Activated B cell treated with CpG ODN at 0.5 μM for 24 hours (primary cell): ENCODE measurements at regions not wholly inside any gene's neighbourhood (a gene's known extent, or its start where the extent isn't known, plus 50 kb on each side); places are given as distances from the start of the nearest gene placed in this dataset.

Experiments
- ATAC-seq: fragments of 200-7000 bp; cut with Tn5 transposase; one replicate; pipeline ENCODE4 v1.10.0; 2021; ENCODE audit warnings: low read depth, mild to moderate bottlenecking, moderate library complexity
- CTCF ChIA-PET: fragments of 350-600 bp; sonication (Branson Sonifier 250); formaldehyde crosslinking; loops from one replicate; lab custom pipeline; 2021; ENCODE audit warnings: antibody characterized with exemption; lab: Charles Lee
- POLR2A ChIA-PET: fragments of 350-600 bp; sonication (Branson Sonifier 250); formaldehyde crosslinking; loops from one replicate; lab custom pipeline; 2021; ENCODE audit warnings: antibody characterized with exemption; lab: Charles Lee
- DNase-seq: peaks from one replicate; pipeline ENCODE4 v3.0.0; 2022
- H3K27ac Mint-ChIP-seq: one replicate; pipeline ENCODE4 v1.8.0; 2020; ENCODE audit warnings: mixed read lengths
- H3K27me3 Mint-ChIP-seq: one replicate; pipeline ENCODE4 v1.8.0; 2021; ENCODE audit warnings: mixed read lengths
- H3K36me3 Mint-ChIP-seq: one replicate; pipeline ENCODE4 v1.8.0; 2021; ENCODE audit warnings: low read depth, mixed read lengths
- H3K4me1 Mint-ChIP-seq: one replicate; pipeline ENCODE4 v1.8.0; 2021; ENCODE audit warnings: mixed read lengths
- H3K4me3 Mint-ChIP-seq: one replicate; pipeline ENCODE4 v1.8.0; 2020; ENCODE audit warnings: mild to moderate bottlenecking, mixed read lengths
- H3K9me3 Mint-ChIP-seq: one replicate; pipeline ENCODE4 v1.8.0; 2020; ENCODE audit warnings: mixed read lengths
- intact Hi-C: fragments of 100-400 bp; cut with micrococcal nuclease; formaldehyde crosslinking; loops from one replicate; pipeline ENCODE4 v1.15.1; 2024
- TF ChIP-seq, protein P1 (sequence below): fragments of 200-600 bp; IDR thresholded peaks from one replicate; pipeline ENCODE4 v1.8.0; 2022; ENCODE audit warnings: antibody characterized with exemption, mild to moderate bottlenecking

DNA sequence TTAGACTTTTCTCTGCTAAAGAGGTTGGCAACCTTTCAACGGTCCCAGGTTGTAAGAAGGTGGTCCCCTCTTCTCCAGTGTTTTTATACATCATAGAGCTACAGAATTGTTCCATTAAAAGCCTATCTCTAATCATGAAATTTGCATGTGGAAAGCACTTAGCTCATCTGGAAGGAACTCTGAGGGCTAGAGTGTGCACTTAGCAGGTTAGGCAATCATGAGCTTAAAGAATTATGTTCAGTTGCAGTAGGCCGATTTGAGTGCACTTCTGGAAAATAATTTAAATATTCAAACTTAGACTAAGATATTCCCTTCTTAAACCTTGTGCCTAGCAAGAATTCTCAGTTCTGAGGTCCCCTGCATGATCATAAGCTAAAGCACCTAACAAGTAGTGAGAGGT, 468.7 kb downstream of the SPATA31D1 start:
- Mint-ChIP-seq H3K4me1 (no peaks in the 10 kb centered on the region), H3K9me3 (peaks cover 3% of the 10 kb centered on the region), H3K27ac (no peak overlapping the region), H3K36me3 (no peaks in the 10 kb centered on the region), H3K4me3 (no peak overlapping the region), H3K27me3 (no peaks in the 10 kb centered on the region)
- ChIA-PET POLR2A (no interaction called here), CTCF (no interaction called here)
- TF ChIP-seq, protein P1, sequence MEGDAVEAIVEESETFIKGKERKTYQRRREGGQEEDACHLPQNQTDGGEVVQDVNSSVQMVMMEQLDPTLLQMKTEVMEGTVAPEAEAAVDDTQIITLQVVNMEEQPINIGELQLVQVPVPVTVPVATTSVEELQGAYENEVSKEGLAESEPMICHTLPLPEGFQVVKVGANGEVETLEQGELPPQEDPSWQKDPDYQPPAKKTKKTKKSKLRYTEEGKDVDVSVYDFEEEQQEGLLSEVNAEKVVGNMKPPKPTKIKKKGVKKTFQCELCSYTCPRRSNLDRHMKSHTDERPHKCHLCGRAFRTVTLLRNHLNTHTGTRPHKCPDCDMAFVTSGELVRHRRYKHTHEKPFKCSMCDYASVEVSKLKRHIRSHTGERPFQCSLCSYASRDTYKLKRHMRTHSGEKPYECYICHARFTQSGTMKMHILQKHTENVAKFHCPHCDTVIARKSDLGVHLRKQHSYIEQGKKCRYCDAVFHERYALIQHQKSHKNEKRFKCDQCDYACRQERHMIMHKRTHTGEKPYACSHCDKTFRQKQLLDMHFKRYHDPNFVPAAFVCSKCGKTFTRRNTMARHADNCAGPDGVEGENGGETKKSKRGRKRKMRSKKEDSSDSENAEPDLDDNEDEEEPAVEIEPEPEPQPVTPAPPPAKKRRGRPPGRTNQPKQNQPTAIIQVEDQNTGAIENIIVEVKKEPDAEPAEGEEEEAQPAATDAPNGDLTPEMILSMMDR, result no peak
- intact Hi-C loops, result loop anchor here (10.0 kb wide), 1 partner anchor 62 kb away; no protein-coding TSS in a partner anchor
- ATAC-seq (no peak), DNase-seq (no peak)

- POLR2A ChIA-PET, result no interaction called here
- H3K4me3 Mint-ChIP-seq, result no peak overlapping the region
- no peaks in the 10 kb centered on the region for H3K9me3 Mint-ChIP-seq
- no peaks in the 10 kb centered on the region for H3K36me3 Mint-ChIP-seq
- H3K27ac Mint-ChIP-seq, result no peak overlapping the region
- no peaks in the 10 kb centered on the region for H3K27me3 Mint-ChIP-seq
- H3K4me1 Mint-ChIP-seq, result no peaks in the 10 kb centered on the region
- intact Hi-C loops, result loop anchor here (10.0 kb wide), 1 partner anchor 63 kb away; no protein-coding TSS in a partner anchor
- ATAC-seq, result no peak
- no peak for DNase-seq
- CTCF ChIA-PET, result no interaction called here
- TF ChIP-seq, protein P1, result no peak
These were observed 469.3 kb downstream of the SPATA31D1 start for GRCh38 chr9:82457891-82458290.

- ATAC-seq, result no peak
- CTCF ChIA-PET, result no interaction called here
These were observed 469.7 kb downstream of the SPATA31D1 start for GRCh38 chr9:82458296-82458695.

DNA sequence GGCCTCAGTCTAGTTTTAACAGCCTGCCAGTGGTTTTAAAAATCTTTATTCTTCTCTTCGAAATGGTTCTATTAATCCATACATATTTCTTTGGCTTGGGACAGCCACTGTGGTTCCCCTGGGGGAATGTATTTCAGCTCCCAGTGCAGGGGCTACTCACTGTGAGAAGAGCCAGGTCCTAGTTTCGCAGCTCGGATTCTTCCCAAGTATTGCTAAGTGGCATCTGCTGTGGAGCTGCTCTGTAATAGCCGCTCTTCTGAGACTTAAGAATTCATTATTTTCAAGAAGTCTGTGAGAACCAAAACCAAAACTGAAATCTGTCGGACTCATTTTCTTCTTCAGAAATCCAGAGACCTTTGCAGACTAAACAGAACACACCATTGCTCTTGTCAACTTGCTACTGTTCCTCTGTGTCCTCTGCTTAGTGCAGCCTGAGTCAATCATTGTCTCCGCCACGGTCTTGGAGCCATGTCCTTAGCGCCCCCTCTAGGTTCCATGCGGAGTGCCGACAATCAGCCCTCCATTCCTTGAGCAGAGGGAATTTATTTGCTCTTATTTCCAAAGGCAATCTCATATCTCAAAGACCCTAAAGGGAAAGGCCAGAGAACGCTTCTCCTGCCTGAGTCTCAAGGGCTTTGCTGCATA, 478.2 kb downstream of the SPATA31D1 start:
- CTCF ChIA-PET, result no interaction called here
- intact Hi-C loops, result no loop called here
- TF ChIP-seq, protein P1, result no peak
- H3K27ac Mint-ChIP-seq, result no peak overlapping the region
- POLR2A ChIA-PET, result no interaction called here
- ATAC-seq, result no peak
- DNase-seq, result no peak
- no peaks in the 10 kb centered on the region for H3K4me1 Mint-ChIP-seq
- no peaks in the 10 kb centered on the region for H3K36me3 Mint-ChIP-seq
- no peaks in the 10 kb centered on the region for H3K9me3 Mint-ChIP-seq
- H3K27me3 Mint-ChIP-seq, result peaks cover 1% of the 10 kb centered on the region
- no peak overlapping the region for H3K4me3 Mint-ChIP-seq

More at GRCh38 chr9:82458296-82458695, 469.7 kb downstream of the SPATA31D1 start:
- Mint-ChIP-seq H3K27ac (no peak overlapping the region), H3K36me3 (no peaks in the 10 kb centered on the region), H3K27me3 (no peaks in the 10 kb centered on the region), H3K9me3 (no peaks in the 10 kb centered on the region), H3K4me1 (no peaks in the 10 kb centered on the region), H3K4me3 (no peak overlapping the region)
- TF ChIP-seq, protein P1, result no peak
- POLR2A ChIA-PET, result no interaction called here
- intact Hi-C loops, result loop anchor here (10.0 kb wide), 1 partner anchor 63 kb away; no protein-coding TSS in a partner anchor
- DNase-seq, result no peak

DNA sequence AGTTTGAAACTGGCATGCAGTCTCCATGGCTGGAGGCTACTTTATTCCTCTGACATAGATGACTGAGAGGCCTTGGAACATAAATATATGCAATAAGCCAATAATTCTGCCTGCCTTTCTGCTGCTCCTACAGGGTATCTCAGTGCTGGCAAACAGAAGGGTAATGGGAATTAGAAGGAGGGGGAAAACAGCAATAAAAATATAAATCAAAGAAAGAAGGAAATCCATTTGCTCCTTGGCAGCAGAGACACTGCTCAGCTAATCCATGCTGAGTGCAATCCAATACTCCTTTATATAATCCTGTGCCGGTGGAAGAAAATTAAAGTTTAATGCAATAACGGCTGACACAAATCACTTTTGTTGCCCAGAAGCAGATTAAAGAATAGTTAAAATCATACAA, 478.9 kb downstream of the SPATA31D1 start:
- intact Hi-C loops, result no loop called here
- H3K9me3 Mint-ChIP-seq, result no peaks in the 10 kb centered on the region
- H3K36me3 Mint-ChIP-seq, result no peaks in the 10 kb centered on the region
- CTCF ChIA-PET, result no interaction called here
- peaks cover 1% of the 10 kb centered on the region for H3K27me3 Mint-ChIP-seq
- POLR2A ChIA-PET, result no interaction called here
- no peak overlapping the region for H3K27ac Mint-ChIP-seq
- DNase-seq (no peak), ATAC-seq (no peak)
- H3K4me3 Mint-ChIP-seq, result no peak overlapping the region
- H3K4me1 Mint-ChIP-seq, result no peaks in the 10 kb centered on the region
- TF ChIP-seq, protein P1, result no peak
